Sigmoid colon (tissue), 6 donors: ENCODE measurements at regions not wholly inside any gene's neighbourhood (a gene's known extent, or its start where the extent isn't known, plus 50 kb on each side); places are given as distances from the start of the nearest gene placed in this dataset.

ENCODE experiments used
- DNase-seq: peaks from one replicate; pipeline ENCODE4 v3.0.0-alpha.2; 2019
- H3K27ac ChIP-seq, 4 donors: fragments of 200-600 bp; sonication (generic); one replicate each; pipeline ENCODE4 v1.5.1; 2016 to 2019; ENCODE audit warnings: mild to moderate bottlenecking in 1 of 4
- H3K27me3 ChIP-seq, 3 donors: fragments of 200-600 bp; sonication (generic); one replicate each; pipeline ENCODE4 v1.5.1; 2019; ENCODE audit warnings: mild to moderate bottlenecking in 1 of 3
- H3K36me3 ChIP-seq, 4 donors: fragments of 200-600 bp; sonication (generic); one replicate each; pipeline ENCODE4 v1.5.1; 2016 to 2019
- H3K4me1 ChIP-seq, 4 donors: fragments of 200-600 bp; sonication (generic); one replicate each; pipeline ENCODE4 v1.5.1; 2017 to 2019
- H3K4me3 ChIP-seq, 4 donors: fragments of 200-600 bp; sonication (generic); one replicate each; pipeline ENCODE4 v1.5.1; 2017 to 2019; ENCODE audit warnings: mild to moderate bottlenecking in 2 of 4, moderate library complexity in 1 of 4
- H3K9me3 ChIP-seq, 4 donors: fragments of 200-600 bp in 3 of 4; sonication (generic) in 3 of 4; one replicate each; pipeline versions ENCODE4 v1.5.1 to v1.6.1; 2013 to 2019
- CTCF ChIP-seq, 4 experiments: fragments of 450-650 bp in 3 of 4; fragments of 200-600 bp in 1 of 4; IDR thresholded peaks; one replicate each; pipeline ENCODE4 v1.5.1; 2016 to 2019; ENCODE audit warnings: antibody characterized with exemption in 4 of 4, mild to moderate bottlenecking in 3 of 4, moderate library complexity in 2 of 4
- EP300 ChIP-seq, 4 donors: sonication (generic); formaldehyde crosslinking; IDR thresholded peaks; one replicate each; pipeline ENCODE4 v1.6.1; 2017; ENCODE audit warnings: antibody characterized with exemption in 4 of 4
- POLR2A ChIP-seq, 2 donors: fragments of 450-650 bp; IDR thresholded peaks; one replicate each; pipeline ENCODE4 v1.6.1; 2016; ENCODE audit warnings: antibody characterized with exemption in 2 of 2, mild to moderate bottlenecking in 2 of 2, moderate library complexity in 2 of 2
- POLR2AphosphoS5 ChIP-seq, 4 donors: sonication (generic); formaldehyde crosslinking; IDR thresholded peaks; one replicate each; pipeline ENCODE4 v1.6.1; 2017; ENCODE audit warnings: antibody characterized with exemption in 4 of 4
- WGBS, 2 donors: extraction: QIAGEN DNeasy Blood & Tissue Kit; methylation state at CpG; one replicate each; pipeline ENCODE4 v1.1.7; 2013; 5-methylcytosine and 5-hydroxymethylcytosine counted together
- intact Hi-C: fragments of 100-400 bp; cut with DNase I; formaldehyde crosslinking; loops from one replicate; pipeline ENCODE4 v1.15.1; 2023
- donor health status: healthy with polysubstance abuse.
- donor health status: healthy.

DNA sequence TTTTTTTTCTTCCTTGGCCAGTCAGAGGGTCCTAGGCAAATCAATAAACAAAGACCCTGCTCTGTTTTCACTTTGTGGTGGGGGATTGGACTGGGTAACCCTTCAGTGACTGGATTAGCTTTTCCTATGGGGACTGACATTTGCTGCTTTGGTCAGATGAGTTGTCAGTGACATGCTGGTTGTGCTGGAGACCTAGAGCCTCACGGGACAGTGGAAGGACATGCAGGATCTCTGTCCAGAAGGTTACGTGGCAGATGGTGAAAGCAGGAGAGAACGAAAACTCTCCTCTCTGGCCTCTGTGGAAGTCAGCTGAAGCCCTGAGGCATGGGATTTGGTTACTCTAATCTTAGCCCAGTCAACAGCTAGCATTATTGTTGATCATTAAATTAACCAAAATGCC, 90.0 kb upstream of the BMPER start:
- Histone ChIP-seq H3K27me3 (no peaks in the 10 kb centered on the region), H3K36me3 (no peaks in the 10 kb centered on the region), H3K4me1 (no peaks in the 10 kb centered on the region), H3K27ac (no peak overlapping the region), H3K4me3 (no peak overlapping the region), H3K9me3 (no peaks in the 10 kb centered on the region)
- intact Hi-C loops: no loop called here
- WGBS, 2 donors: 86 to 90% methylated on average over 3 of the region's 3 CpGs
- no peak for DNase-seq
- TF ChIP-seq CTCF (IDR thresholded peaks at IDR 0.05) (no peak), POLR2AphosphoS5 (IDR thresholded peaks at IDR 0.05) (no peak), EP300 (IDR thresholded peaks at IDR 0.05) (no peak), POLR2A (IDR thresholded peaks at IDR 0.05) (no peak)

- Histone ChIP-seq H3K36me3 (no peaks in the 10 kb centered on the region), H3K27ac (no peak overlapping the region), H3K4me1 (no peaks in the 10 kb centered on the region), H3K9me3 (no peaks in the 10 kb centered on the region), H3K27me3 (no peaks in the 10 kb centered on the region), H3K4me3 (no peak overlapping the region)
- intact Hi-C loops: no loop called here
- no peak for TF ChIP-seq CTCF (IDR thresholded peaks at IDR 0.05)
- no peak for TF ChIP-seq EP300 (IDR thresholded peaks at IDR 0.05)
- TF ChIP-seq POLR2A (IDR thresholded peaks at IDR 0.05): no peak
- no peak for TF ChIP-seq POLR2AphosphoS5 (IDR thresholded peaks at IDR 0.05)
- no peak for DNase-seq
Measured at GRCh38 chr7:33816106-33816505, 89.2 kb upstream of the BMPER start.

DNA sequence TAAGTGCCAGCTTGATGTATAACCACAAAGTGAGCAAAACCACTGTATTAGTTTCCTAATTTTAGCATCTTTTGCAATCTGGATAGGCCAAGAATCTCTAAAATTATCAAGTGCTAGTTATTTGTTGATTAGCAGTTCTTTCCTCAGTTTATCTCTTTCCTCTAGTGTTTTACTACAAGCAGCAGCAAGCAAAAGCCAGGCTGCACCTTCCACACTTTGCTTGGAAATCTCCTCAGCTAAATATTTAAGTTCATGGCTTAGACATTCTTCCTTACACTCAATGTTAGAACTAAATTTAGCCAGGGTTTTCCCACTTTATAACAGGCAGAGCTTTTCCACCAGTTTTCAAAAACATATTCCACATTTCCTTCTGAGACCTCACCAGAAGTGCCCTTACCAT, 85.7 kb upstream of the BMPER start:
- Histone ChIP-seq H3K36me3 (no peaks in the 10 kb centered on the region), H3K27ac (no peak overlapping the region), H3K4me3 (no peak overlapping the region), H3K9me3 (no peaks in the 10 kb centered on the region), H3K27me3 (no peaks in the 10 kb centered on the region), H3K4me1 (no peaks in the 10 kb centered on the region)
- intact Hi-C loops: no loop called here
- DNase-seq: no peak
- TF ChIP-seq POLR2AphosphoS5 (IDR thresholded peaks at IDR 0.05) (no peak), POLR2A (IDR thresholded peaks at IDR 0.05) (no peak), CTCF (IDR thresholded peaks at IDR 0.05) (no peak), EP300 (IDR thresholded peaks at IDR 0.05) (no peak)

DNA sequence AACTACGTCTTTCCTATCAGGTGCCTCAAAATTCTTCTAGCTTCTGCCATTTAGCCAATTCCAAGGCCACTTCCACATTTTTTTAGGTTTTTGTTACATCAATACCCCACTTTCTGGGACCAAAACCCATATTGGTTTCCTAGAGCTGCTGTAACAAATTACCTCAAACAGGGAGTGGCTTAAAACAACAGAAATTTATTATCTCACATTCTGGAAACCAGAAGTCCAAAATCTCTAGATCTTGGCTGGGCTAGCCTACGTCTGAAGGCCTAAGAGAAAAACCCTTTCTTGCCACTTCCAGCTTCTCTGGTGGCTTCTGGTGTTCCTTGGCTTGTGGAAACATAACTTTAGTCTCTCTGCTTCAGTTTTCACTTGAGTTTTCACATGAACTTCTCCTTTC, 85.1 kb upstream of the BMPER start:
- H3K27ac ChIP-seq: no peak overlapping the region
- intact Hi-C loops: no loop called here
- H3K27me3 ChIP-seq: no peaks in the 10 kb centered on the region
- no peak overlapping the region for H3K4me3 ChIP-seq
- TF ChIP-seq EP300 (IDR thresholded peaks at IDR 0.05): no peak
- no peak for TF ChIP-seq POLR2A (IDR thresholded peaks at IDR 0.05)
- no peaks in the 10 kb centered on the region for H3K4me1 ChIP-seq
- H3K36me3 ChIP-seq: no peaks in the 10 kb centered on the region
- WGBS, 2 donors: 69 to 78% methylated on average over 2 of the region's 2 CpGs
- no peak for DNase-seq
- H3K9me3 ChIP-seq: no peaks in the 10 kb centered on the region

DNA sequence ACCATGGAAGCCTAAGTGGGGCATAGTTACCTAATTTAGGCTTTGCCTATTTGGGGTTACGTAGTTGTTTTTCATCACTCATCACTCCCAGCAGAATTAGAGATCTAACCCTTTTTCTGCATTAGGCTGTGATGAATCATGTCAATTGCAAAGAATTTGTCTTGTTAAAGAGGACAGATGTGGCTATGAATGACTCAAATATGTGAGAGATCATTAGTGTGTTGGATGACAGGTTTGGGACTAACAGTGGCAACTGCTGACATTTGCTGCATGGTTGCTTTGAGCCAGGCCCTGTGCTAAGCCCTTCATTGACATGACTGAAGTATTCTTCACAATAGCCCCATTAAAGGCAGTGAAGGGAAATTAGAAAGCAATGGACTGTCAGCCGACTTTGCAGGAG, 83.4 kb upstream of the BMPER start:
- WGBS, 2 donors: 87 to 94% methylated on average over 2 of the region's 2 CpGs
- TF ChIP-seq POLR2AphosphoS5 (IDR thresholded peaks at IDR 0.05): no peak
- no peak for TF ChIP-seq EP300 (IDR thresholded peaks at IDR 0.05)
- TF ChIP-seq POLR2A (IDR thresholded peaks at IDR 0.05): no peak
- no peak for TF ChIP-seq CTCF (IDR thresholded peaks at IDR 0.05)
- no peak for DNase-seq

More for the DNA sequence above, 83.4 kb upstream of the BMPER start:
- Histone ChIP-seq H3K27me3 (no peaks in the 10 kb centered on the region), H3K27ac (no peak overlapping the region), H3K9me3 (no peaks in the 10 kb centered on the region), H3K4me3 (no peak overlapping the region), H3K36me3 (no peaks in the 10 kb centered on the region), H3K4me1 (no peaks in the 10 kb centered on the region)
- intact Hi-C loops: no loop called here
